ENCODE measurements at regions not wholly inside any gene's neighbourhood (a gene's known extent, or its start where the extent isn't known, plus 50 kb on each side); places are given as distances from the start of the nearest gene placed in this dataset.

- no peaks in the 10 kb centered on the region for H3K27me3 ChIP-seq (replicated peaks; ENCODE audit: control insufficient read depth, insufficient read depth, low read length)
- no peaks in the 10 kb centered on the region for H3K36me3 Mint-ChIP-seq (ENCODE audit: insufficient read depth, unreplicated experiment)
- no peaks in the 10 kb centered on the region for H3K4me1 ChIP-seq
- no peak overlapping the region for H3K27ac Mint-ChIP-seq (ENCODE audit: unreplicated experiment)
- intact Hi-C loops (cut with micrococcal nuclease; ENCODE audit: unreplicated experiment), result no loop called here
- POLR2A ChIA-PET, result no interaction called here
- no peaks in the 10 kb centered on the region for H3K9me3 Mint-ChIP-seq (ENCODE audit: unreplicated experiment)
- no peaks in the 10 kb centered on the region for H3K36me3 ChIP-seq (ENCODE audit: control insufficient read depth, insufficient read depth, low read length)
- H3K4me3 Mint-ChIP-seq (ENCODE audit: unreplicated experiment), result no peak overlapping the region
- DNase-seq, result no peak
- no peaks in the 10 kb centered on the region for H3K9me3 ChIP-seq
- no peak overlapping the region for H3K4me3 ChIP-seq (ENCODE audit: low read depth, low read length)
- TF ChIP-seq CTCF (IDR thresholded peaks at IDR 0.05; ENCODE audit: insufficient read depth in 1 of 2, low read depth in 1 of 2, low read length in 1 of 2, severe bottlenecking in 1 of 2, unreplicated experiment in 1 of 2), result no peak
- CTCF ChIA-PET, result no interaction called here
- H3K4me1 Mint-ChIP-seq (ENCODE audit: low read depth, unreplicated experiment), result peaks cover 8% of the 10 kb centered on the region
- no TSS peak for BruUV-seq (replicated peaks)
- no peaks in the 10 kb centered on the region for H3K27me3 Mint-ChIP-seq (ENCODE audit: insufficient read depth, unreplicated experiment)
These were observed 288.6 kb downstream of the OXSM start for GRCh38 chr3:26078539-26078938.

GRCh38 chr3:26081166-26081565 lies 291.3 kb downstream of the OXSM start:
- no peak for DNase-seq
- no peaks in the 10 kb centered on the region for H3K4me1 Mint-ChIP-seq (ENCODE audit: low read depth, unreplicated experiment)
- no peaks in the 10 kb centered on the region for H3K27me3 Mint-ChIP-seq (ENCODE audit: insufficient read depth, unreplicated experiment)
- H3K4me3 ChIP-seq (ENCODE audit: low read depth, low read length), result no peak overlapping the region
- H3K4me3 Mint-ChIP-seq (ENCODE audit: unreplicated experiment), result no peak overlapping the region
- H3K4me1 ChIP-seq, result no peaks in the 10 kb centered on the region
- ChIA-PET POLR2A (no interaction called here), CTCF (no interaction called here)
- no peak overlapping the region for H3K27ac Mint-ChIP-seq (ENCODE audit: unreplicated experiment)
- H3K9me3 Mint-ChIP-seq (ENCODE audit: unreplicated experiment), result no peaks in the 10 kb centered on the region
- no peaks in the 10 kb centered on the region for H3K9me3 ChIP-seq
- H3K36me3 ChIP-seq (ENCODE audit: control insufficient read depth, insufficient read depth, low read length), result no peaks in the 10 kb centered on the region
- no TSS peak for BruUV-seq (replicated peaks)
- no peaks in the 10 kb centered on the region for H3K36me3 Mint-ChIP-seq (ENCODE audit: insufficient read depth, unreplicated experiment)
- intact Hi-C loops (cut with micrococcal nuclease; ENCODE audit: unreplicated experiment), result no loop called here
- no peak for TF ChIP-seq CTCF (IDR thresholded peaks at IDR 0.05; ENCODE audit: insufficient read depth in 1 of 2, low read depth in 1 of 2, low read length in 1 of 2, severe bottlenecking in 1 of 2, unreplicated experiment in 1 of 2)
- H3K27me3 ChIP-seq (replicated peaks; ENCODE audit: control insufficient read depth, insufficient read depth, low read length), result no peaks in the 10 kb centered on the region

- peaks cover under 1% of the 10 kb centered on the region; the same call in 1 of the 2 replicates for H3K9me3 ChIP-seq
- no peaks in the 10 kb centered on the region for H3K27me3 Mint-ChIP-seq (ENCODE audit: insufficient read depth, unreplicated experiment)
These were observed 291.9 kb downstream of the OXSM start for GRCh38 chr3:26081806-26082205.

More at GRCh38 chr3:26081806-26082205, 291.9 kb downstream of the OXSM start:
- no peaks in the 10 kb centered on the region for H3K4me1 ChIP-seq
- POLR2A ChIA-PET, result no interaction called here
- no peak overlapping the region for H3K27ac Mint-ChIP-seq (ENCODE audit: unreplicated experiment)
- H3K36me3 ChIP-seq (ENCODE audit: control insufficient read depth, insufficient read depth, low read length), result no peaks in the 10 kb centered on the region
- no TSS peak for BruUV-seq (replicated peaks)
- no peak for TF ChIP-seq CTCF (IDR thresholded peaks at IDR 0.05; ENCODE audit: insufficient read depth in 1 of 2, low read depth in 1 of 2, low read length in 1 of 2, severe bottlenecking in 1 of 2, unreplicated experiment in 1 of 2)
- CTCF ChIA-PET, result no interaction called here
- no peak overlapping the region for H3K4me3 Mint-ChIP-seq (ENCODE audit: unreplicated experiment)
- H3K9me3 Mint-ChIP-seq (ENCODE audit: unreplicated experiment), result no peaks in the 10 kb centered on the region
- H3K36me3 Mint-ChIP-seq (ENCODE audit: insufficient read depth, unreplicated experiment), result no peaks in the 10 kb centered on the region
- H3K4me1 Mint-ChIP-seq (ENCODE audit: low read depth, unreplicated experiment), result no peaks in the 10 kb centered on the region
- no peak for DNase-seq
- intact Hi-C loops (cut with micrococcal nuclease; ENCODE audit: unreplicated experiment), result no loop called here
- no peak overlapping the region for H3K4me3 ChIP-seq (ENCODE audit: low read depth, low read length)
- H3K27me3 ChIP-seq (replicated peaks; ENCODE audit: control insufficient read depth, insufficient read depth, low read length), result no peaks in the 10 kb centered on the region

Data from Caco-2 (cell line).